ENCODE measurements at regions not wholly inside any gene's neighbourhood (a gene's known extent, or its start where the extent isn't known, plus 50 kb on each side); places are given as distances from the start of the nearest gene placed in this dataset.
"Not testable (repeated sequence)": the region's sequence is repeated elsewhere in the genome, so short reads cannot be mapped to it uniquely, and the experiment has no call there.

DNA sequence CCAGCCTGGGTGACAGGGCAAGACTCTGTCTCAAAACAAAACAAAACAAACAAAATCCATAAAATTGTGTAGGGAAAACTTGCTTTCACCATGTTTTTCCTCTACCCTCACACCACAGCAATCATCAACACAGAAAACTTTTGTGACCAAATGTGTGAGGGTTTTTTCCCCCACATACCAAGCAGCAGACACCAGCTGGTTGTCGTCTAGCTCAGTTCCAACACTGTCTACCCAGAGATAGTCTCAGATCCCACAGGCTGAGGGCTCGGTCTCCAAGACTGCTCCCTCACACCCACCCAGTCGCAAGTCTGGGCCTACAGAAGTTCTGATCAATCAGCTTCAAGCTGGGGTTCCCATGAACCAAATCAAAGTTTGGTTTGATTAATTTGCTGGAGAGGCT is 322.4 kb upstream of the MAGI2 start:
- no peak for DNase-seq

DNA sequence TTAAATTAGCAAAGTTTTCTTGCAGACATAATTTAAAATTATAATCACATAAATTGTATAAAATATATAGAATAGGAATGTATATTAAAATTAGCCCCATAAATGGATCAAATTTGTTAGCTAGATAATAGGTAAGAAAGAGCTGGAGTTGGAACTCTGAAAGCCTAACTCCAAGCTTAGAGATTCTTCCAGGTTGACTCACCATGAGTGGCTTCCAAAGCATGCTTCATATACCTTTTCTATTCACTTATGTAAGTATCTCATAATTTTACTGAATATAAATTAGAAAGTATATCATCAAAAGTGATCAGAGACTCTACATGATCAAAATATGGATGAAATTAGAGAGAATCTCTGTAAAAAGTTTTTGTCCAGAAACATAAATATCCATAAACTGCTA is 320.7 kb upstream of the MAGI2 start:
- no peak for DNase-seq

DNA sequence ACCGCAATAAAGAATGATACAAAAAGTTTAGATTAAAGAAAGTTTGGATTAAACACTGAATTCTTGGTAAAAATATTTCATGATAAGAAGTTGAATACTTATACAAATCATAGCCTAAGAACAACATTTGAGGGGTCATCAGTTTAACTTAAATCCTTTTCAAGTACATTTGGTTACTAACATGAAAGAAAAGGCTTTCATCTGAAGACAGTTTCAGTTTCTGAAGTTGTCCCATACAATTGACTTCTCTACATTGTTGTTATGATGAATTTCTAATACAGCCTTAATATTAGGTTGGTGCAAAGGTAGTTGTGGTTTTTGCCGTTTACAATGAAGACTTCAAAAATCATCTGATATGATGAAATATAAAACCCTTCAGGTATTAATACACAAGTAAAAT is 317.5 kb upstream of the MAGI2 start:
- no peak for DNase-seq

DNA sequence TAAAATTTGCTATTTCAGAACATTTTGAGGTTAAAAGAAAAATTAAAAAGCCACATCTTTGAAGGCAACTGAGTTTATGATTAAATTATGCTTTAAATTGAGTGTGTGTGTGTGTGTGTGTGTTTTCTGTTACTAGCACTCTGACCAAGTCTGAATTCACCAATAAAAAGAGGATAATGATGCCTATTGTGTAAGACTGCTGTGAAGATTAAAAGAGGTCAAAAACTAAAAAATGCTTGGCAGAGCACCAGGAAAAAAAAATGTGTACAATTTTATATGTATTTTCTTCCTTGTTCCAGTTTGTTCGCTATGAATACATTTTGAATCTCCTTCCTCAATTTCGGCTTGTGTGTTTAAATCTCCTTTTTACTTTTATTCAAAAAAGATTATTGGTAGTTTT is 316.6 kb upstream of the MAGI2 start:
- no peak for DNase-seq

DNA sequence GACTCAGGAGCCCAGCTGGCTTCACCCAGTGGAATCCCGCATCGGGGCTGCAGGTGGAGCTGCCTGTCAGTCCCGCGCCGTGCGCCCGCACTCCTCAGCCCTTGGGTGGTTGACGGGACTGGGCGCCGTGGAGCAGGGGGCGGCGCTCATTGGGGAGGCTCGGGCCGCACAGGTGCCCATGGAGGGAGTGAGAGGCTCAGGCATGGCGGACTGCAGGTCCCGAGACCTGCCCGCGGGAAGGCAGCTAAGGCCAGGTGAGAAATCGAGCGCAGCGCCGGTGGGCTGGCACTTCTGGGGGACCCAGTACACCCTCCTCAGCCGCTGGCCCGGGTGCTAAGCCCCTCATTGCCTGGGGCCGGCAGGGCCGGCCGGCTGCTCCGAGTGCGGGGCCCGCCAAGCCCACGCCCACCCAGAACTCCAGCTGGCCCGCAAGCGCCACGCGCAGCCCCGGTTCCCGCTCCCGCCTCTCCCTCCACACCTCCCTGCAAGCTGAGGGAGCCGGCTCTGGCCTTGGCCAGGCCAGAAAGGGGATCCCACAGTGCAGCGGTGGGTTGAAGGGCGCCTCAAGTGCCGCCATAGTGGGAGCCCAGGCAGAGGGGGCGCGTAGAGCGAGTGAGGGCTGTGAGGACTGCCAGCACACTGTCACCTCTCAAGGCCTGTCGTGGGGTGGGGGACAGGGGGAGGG is 314.6 kb upstream of the MAGI2 start:
- not testable (repeated sequence) for DNase-seq

DNA sequence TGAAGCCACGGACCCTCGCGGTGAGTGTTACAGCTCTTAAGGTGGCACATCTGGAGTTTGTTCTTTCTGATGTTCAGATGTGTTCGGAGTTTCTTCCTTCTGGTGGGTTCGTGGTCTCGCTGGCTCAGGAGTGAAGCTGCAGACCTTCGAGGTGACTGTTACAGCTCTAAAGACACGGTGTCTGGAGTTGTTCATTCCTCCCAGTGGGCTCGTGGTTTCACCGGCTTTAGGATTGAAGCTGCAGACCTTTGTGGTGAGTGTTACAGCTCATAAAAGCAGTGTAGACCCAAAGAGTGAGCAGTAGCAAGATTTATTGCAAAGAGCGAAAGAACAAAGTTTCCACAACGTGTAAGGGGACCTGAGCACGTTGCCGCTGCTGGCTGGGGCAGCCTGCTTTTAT is 313.7 kb upstream of the MAGI2 start:
- DNase-seq: not testable (repeated sequence)

DNA sequence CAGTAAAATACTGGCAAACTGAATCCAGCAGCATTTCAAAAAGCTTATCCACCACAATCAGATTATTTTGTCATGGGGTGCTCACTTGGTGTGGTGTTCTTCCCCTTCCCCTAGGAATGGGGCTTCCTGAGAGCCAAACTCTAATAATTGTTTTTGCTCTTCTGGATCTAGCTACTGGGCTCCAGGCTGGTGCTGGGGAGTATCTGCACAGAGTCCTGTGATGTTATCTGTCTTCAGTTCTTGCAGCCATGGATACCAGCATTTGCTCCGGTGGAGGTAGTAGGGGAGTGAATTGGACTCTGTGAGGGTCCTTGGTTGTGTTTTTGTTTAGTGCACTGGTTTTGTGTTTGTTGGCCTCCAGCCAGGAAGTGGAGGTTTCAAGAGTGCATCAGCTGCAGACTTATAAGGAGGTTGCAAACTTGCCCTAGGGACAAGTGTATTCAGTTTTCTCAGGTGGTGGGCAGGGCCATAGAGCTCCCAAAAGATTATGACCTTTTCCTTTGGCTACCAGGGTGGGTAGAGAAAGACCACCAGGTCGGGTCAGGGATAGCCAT is 308.5 kb upstream of the MAGI2 start:
- no peak for DNase-seq

DNA sequence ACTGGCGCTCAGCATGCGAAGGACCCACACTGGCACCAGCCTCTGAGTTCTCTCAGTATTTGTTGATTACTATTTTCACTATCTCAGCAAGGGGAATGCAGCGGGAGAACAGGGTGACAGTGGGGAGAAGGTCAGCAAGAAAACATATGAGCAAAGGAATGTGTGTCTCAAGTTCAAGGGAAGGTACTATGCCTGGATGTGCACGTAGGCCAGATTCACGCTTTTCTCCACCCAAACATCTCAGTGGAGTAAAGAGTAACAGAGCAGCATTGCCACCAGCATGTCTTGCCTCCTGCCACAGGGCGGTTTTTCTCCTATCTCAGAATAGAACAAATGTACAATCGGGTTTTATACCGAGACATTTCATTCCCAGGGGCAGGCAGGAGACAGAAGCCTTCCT is 297.5 kb upstream of the MAGI2 start:
- DNase-seq: not testable (repeated sequence)

DNA sequence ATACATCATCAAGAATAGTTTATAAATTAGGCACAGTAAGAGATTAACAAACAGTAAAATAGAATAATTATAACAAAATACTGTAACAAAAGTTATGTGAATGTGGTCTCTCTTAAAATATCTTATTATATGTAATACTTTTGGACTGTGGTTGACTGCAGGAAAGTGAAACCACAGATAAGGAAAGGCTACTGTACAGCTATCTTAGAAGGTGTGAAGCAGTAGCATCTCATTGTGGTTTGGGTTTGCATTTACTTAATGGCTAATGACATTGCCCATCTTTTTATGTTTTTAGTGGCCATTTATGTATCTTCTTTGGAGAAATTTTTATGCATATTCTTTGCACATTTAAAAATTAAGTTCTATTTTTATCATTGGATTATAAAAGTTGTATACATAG is 296.4 kb upstream of the MAGI2 start:
- DNase-seq: no peak

DNA sequence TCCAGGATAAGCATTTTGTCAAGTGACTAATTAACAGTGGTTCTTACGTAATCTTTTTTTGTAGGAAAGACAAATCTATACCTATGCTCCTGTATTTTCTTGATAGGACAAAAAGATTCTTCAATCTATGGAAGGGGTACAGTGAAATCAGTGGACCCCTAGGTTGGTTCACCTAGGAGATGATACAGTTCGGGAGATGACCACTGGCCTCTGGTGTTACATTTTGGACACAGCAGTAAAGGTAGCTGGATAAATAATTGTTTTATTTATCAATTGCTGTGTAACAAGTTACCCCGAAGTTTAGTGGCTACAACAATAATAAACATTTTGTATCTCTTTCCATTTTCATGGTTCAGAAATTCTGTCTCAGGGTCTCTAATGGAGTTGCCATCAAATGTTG is 288.2 kb upstream of the MAGI2 start:
- DNase-seq: no peak

DNA sequence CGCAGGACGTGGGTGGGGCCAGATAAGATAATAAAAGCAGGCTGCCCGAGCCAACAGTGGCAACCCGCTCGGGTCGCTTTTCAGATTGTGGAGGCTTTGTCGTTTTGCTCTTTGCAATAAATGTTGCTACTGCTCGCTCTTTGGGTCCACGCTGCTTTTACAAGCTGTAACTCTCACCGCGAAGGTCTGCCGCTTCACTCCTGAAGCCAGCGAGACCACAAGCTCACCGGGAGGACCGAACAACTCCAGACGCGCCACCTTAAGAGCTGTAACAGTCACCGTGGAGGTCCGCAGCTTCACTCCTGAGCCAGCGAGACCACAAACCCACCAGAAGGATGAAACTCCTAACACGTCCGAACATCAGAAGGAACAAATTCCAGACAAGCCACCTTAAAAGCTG is 286.6 kb upstream of the MAGI2 start:
- no peak for DNase-seq

DNA sequence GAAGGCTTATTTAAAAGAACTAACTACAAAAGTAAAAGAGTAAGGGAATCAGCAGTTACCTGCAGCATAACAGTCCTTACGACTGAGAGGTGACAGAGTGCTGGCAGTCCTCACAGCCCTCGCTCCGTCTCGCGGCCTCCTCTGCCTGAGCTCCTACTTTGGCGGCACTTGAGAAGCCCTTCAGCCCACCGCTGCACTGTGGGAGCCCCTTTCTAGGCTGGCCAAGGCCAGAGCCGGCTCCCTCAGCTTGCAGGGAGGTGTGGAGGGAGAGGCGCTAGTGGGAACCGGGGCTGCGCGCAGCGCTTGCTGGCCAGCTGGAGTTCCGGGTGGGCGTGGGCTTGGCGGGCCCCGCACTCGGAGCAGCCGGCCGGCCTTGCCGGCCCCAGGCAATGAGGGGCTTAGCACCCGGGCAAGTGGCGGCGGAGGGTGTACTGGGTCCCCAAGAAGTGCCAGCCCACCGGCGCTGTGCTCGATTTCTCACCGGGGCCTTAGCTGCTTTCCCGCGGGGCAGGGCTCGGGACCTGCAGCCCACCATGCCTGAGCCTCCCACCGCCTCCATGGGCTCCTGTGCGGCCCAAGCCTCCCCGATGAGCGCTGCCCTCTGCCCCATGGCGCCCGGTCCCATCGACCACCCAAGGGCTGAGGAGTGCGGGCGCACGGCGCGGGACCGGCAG is 285.7 kb upstream of the MAGI2 start:
- DNase-seq: not testable (repeated sequence)

DNA sequence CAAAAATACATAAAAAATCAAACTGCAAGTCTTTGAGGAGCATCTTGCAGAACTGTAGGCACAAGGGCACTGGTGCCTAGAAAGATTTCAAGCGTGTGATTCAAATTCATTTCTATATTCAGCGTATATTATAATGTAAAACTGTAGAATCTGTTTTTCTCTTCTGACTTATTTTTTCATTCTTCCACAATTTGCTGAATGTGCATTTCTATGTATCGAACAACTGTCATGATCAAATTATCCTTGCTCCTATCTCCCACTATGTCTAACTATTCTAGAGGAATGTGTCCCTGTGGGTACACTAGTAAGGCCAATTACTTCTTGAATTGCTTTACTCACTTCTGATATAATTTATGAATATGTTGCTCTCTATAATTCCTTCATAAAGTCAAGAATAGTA is 283.0 kb upstream of the MAGI2 start:
- no peak for DNase-seq

DNA sequence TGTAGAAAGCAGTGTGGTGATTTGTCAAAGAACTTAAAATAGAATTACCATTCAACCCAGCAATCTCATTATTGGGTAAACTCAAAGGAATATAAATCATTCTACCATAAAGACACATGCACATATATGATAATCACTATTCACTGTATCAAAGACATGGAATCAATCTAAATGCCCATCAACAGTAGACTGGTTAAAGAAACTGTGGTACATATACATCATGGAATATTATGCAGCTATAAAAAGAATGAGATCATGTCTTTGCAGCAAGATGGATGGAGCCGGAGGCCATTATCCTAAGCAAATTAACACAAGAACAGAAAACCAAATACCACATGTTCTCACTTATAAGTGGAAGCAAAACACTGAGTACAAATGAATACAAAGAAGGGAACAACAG is 281.5 kb upstream of the MAGI2 start:
- no peak for DNase-seq

DNA sequence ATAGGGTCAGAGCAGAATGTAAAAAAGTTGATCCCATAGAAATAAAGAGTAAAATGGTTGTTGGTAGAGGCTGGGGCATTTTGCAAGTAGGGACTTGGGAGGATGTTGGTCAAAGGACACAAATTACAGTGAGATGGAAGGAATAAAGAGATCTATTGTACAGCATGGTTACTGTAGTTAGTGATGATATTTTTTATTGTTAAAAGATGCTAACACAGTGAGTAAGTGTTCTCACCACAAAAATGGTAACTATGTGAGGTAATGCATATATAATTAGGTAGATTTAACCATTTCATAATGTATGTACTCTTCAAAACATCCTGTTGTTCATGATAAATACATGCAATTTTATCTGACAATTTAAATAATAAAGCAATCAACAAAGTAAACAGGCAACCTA is 280.7 kb upstream of the MAGI2 start:
- no peak for DNase-seq

DNA sequence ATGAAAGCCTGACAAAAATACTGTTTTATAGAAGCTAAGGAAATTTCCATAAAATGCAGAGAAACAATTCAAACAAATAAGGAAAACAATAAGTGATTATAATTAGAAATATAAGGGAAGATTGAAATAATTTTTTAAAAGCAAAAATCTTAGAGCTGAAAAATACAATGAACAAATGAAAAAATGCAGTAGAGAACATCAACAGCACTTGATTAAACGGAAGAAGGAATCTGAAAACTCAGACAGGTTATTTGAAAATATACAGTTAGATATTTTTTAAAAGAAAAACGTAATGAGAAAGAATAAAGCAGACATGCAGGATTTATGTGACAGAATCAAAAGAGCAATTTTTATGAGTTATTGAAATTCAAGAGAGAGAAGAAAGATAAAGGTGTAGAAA is 279.1 kb upstream of the MAGI2 start:
- no peak for DNase-seq

DNA sequence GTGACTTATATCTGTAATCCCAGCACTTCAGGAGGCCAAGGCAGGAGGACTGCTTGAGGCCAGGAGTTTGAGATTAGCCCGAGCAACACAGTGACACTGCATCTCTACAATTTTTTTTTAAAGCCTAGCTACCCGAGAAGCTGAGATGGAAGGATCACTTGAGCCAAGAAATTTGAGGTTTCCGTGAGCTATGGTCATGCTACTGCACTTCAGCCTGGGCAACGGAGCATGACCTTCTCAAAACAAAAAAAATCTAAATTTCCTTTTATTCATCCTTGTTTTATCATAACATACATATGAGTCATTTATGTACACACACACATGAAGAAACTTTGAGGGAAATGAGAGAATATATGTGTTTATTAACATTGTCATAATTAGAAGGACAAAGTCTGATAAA is 277.5 kb upstream of the MAGI2 start:
- no peak for DNase-seq

DNA sequence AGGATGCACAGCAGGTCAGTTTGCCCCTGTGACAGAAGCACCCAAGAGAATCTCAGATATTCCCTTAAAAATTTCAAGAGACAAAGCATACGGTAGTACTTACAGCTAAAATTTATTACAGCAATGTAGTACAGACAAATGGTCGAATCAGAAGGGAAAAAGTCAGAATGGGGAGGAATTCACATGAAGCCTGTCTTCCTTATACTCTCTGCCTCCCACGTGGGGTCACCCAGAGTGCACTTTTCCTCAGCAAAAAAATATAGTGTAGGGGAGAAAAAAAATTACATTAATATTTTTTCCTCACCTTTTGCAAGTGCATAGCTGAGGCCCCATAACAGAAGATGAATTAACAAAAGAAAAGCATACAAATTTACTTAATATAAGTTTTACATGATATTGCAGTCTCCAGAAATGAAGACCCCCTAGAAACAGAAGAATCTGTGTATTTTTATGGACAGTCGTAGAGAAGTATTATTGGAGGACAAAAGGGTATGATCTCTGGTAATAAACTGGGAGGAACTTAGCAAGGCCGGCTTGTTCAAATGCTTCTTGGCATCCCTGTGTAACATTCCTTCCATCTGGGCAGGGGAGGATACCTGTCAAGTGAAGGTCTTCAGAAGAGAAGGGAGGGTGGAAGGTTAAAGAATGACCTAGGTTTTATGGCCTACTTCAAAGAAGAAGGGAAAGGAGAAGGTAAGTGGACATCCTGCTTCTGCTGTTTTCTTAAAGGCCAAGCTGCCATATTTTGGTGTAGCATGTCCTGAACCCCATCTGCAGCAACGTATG is 270.6 kb upstream of the MAGI2 start:
- DNase-seq: no peak

DNA sequence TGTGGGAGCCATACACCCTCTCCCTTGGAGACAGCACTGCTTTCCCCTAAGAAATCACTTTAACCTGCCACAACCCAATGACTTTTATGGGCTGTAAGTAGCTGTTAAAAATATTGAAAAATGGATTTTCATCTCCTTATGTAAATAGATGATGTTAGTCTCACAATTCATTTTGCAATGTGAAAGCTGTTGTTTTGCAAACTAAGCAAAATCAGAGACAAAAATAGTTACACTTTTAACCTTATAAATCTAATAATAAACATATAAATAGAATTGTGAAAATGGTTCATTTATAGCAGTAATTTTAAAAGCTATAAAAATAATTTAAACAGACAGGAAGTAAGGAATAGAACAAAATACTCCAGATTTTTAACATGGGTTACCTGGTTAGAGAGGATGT is 268.8 kb upstream of the MAGI2 start:
- no peak for DNase-seq

DNA sequence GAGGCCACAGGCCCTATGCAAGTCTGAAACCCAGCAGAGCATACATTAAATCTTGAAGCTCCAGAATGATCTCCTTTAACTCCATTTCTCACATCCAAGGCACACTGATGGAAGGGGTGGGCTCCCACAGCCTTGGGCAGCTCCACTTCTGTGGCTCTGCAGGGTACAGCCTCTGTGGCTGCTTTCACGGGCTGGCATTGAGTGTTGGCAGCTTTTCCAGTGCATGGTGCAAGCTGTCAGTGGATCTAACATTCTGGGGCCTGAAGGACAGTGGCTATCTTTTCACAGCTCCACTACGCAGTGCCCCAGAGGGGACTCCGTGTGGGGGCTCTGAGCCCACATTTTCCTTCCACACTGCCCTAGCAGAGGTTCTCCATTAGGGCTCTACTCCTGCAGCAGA is 265.7 kb upstream of the MAGI2 start:
- no peak for DNase-seq

DNA sequence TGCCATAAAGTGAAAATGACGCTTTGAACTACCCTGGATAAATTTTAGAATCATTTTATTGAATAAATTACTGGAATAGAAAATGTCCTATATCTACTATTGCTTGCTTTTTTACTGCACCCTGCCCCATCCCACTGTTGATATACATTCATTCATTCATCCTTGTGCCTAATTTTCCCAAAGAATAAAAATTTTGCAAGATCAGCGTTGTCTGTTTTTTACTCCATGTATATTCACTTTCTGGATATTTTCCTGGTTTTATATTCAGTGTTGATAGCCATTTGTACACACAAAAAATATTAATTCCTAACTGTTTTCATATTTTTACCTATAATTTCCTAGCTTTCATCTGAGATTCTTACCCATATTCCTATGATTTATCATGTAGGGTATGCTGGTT is 262.9 kb upstream of the MAGI2 start:
- no peak for DNase-seq

DNA sequence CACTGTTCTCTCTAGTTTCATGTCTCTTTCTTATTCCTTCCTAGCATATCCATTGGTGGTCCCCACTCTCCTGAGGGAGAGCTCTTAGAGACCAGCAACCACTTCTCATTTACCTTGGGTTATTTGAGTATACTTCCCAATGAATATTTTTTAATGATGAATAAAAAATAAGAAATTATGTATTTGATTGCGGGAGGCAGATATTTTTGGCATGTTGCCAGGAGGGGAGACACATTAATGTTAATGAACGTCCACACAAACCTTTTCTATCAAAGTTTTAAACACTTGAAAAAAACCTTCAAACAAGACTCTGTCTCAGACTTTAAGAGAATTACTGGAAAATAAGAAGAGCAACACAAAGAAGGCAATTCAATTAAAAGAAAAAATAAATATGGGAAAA is 260.6 kb upstream of the MAGI2 start:
- no peak for DNase-seq

DNA sequence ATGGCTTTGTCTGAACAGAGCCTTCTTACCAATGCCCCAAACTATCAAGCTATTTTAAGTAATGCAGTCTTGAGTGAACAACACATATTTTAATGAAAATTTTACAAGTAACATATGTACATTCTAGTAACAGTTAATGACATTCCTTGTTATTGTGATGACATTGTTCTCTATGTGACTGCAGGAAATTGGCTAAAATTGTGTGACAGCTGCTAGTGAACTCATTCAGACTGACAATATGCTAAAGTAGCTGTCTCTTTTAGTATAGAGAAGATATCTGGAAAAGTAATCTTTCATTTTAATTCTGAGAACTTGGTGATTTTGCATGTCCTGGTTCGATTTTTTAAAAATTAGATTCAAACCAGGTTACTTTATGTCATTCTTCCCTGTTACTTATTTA is 259.8 kb upstream of the MAGI2 start:
- no peak for DNase-seq

DNA sequence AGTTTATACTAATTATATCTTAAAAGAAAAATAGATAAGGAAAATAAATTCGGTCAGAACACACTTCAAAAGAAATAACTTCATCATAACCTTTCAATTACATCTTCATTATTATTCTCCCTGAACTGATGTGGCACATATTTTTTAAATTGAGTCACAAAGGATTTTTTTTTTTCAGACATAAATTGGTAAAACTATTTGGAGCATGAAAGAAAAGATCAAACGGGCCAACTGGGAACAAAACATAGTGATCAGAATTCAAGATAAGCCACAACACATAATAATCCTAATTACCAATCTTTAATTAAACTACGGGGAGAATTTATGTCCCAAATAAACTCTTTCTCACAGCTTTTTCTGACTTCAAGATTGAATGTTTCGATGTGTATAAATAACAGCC is 258.2 kb upstream of the MAGI2 start:
- DNase-seq: no peak

Data from hindlimb muscle (tissue), 1 donor.